WTC11 (cell line): ENCODE measurements at regions not wholly inside any gene's neighbourhood (a gene's known extent, or its start where the extent isn't known, plus 50 kb on each side); places are given as distances from the start of the nearest gene placed in this dataset.

Experiments
- ATAC-seq: fragments of 200-7000 bp; cut with Tn5 transposase; 2 replicates; pipeline ENCODE4 v1.10.0; 2021; ENCODE audit warnings: mild to moderate bottlenecking, moderate library complexity
- CTCF ChIA-PET: fragments of 300-600 bp; sonication (Branson Sonifier 250); formaldehyde crosslinking; loops from one replicate; lab custom pipeline; 2021; ENCODE audit warnings: antibody characterized with exemption; lab: Charles Lee
- POLR2A ChIA-PET: fragments of 350-600 bp; sonication (Branson Sonifier 250); formaldehyde crosslinking; loops from one replicate; lab custom pipeline; 2021; ENCODE audit warnings: antibody characterized with exemption; lab: Charles Lee
- DNase-seq: peaks from one replicate; pipeline ENCODE4 v3.0.0; 2021; ENCODE audit warnings: low spot score
- H3K27ac Mint-ChIP-seq: 2 replicates; pipeline ENCODE4 v1.8.0; 2021; ENCODE audit warnings: mixed read lengths
- H3K27me3 Mint-ChIP-seq: 2 replicates; pipeline ENCODE4 v1.8.0; 2021; ENCODE audit warnings: low read depth, mild to moderate bottlenecking, moderate library complexity, mixed read lengths
- H3K36me3 Mint-ChIP-seq: 2 replicates; pipeline ENCODE4 v1.8.0; 2021; ENCODE audit warnings: mixed read lengths
- H3K4me1 Mint-ChIP-seq: 2 replicates; pipeline ENCODE4 v1.8.0; 2022; ENCODE audit warnings: mixed read lengths
- H3K4me3 Mint-ChIP-seq: 2 replicates; pipeline ENCODE4 v1.8.0; 2021; ENCODE audit warnings: mild to moderate bottlenecking, moderate library complexity, mixed read lengths
- H3K9me3 Mint-ChIP-seq: 2 replicates; pipeline ENCODE4 v1.8.0; 2021; ENCODE audit warnings: mixed read lengths
- ATF3 ChIP-seq: sonication (generic); formaldehyde crosslinking; conservative IDR thresholded peaks from 2 replicates; pipeline ENCODE4 v1.8.1; 2022; ENCODE audit warnings: mild to moderate bottlenecking, missing genetic modification reagents
- ATF6 ChIP-seq: sonication (generic); formaldehyde crosslinking; IDR thresholded peaks from 2 replicates; pipeline ENCODE4 v1.8.1; 2023; ENCODE audit warnings: mild to moderate bottlenecking, missing genetic modification reagents
- CBFB ChIP-seq: sonication (generic); formaldehyde crosslinking; IDR thresholded peaks from 2 replicates; pipeline ENCODE4 v1.8.1; 2022; ENCODE audit warnings: mild to moderate bottlenecking, low read depth, missing genetic modification reagents
- ELF4 ChIP-seq: sonication (generic); formaldehyde crosslinking; IDR thresholded peaks from 2 replicates; pipeline ENCODE4 v1.8.1; 2022; ENCODE audit warnings: low read depth, mild to moderate bottlenecking, moderate library complexity, missing genetic modification reagents
- GTF2I ChIP-seq: fragments of 250-450 bp; sonication (Bioruptor Pico); conservative IDR thresholded peaks from 2 replicates; pipeline ENCODE4 v1.4.0; 2021; ENCODE audit warnings: mild to moderate bottlenecking
- IRF1 ChIP-seq: sonication (generic); formaldehyde crosslinking; IDR thresholded peaks from 2 replicates; pipeline ENCODE4 v1.8.0; 2023; ENCODE audit warnings: missing genetic modification reagents
- KAT7 ChIP-seq: sonication (generic); formaldehyde crosslinking; IDR thresholded peaks from 2 replicates; pipeline ENCODE4 v1.8.1; 2023; ENCODE audit warnings: missing genetic modification reagents, mild to moderate bottlenecking, borderline replicate concordance
- NFYB ChIP-seq: sonication (generic); formaldehyde crosslinking; conservative IDR thresholded peaks from 2 replicates; pipeline ENCODE4 v1.8.0; 2022; ENCODE audit warnings: low read depth, missing genetic modification reagents
- NR2C2 ChIP-seq: sonication (generic); formaldehyde crosslinking; IDR thresholded peaks from 2 replicates; pipeline ENCODE4 v1.8.0; 2022; ENCODE audit warnings: mild to moderate bottlenecking, missing genetic modification reagents
- RELA ChIP-seq: sonication (generic); formaldehyde crosslinking; IDR thresholded peaks from 2 replicates; pipeline ENCODE4 v1.8.1; 2022; ENCODE audit warnings: missing genetic modification reagents, mild to moderate bottlenecking, borderline replicate concordance
- SMAD3 ChIP-seq: sonication (generic); formaldehyde crosslinking; IDR thresholded peaks from 2 replicates; pipeline ENCODE4 v1.8.0; 2022; ENCODE audit warnings: missing genetic modification reagents, mild to moderate bottlenecking, borderline replicate concordance
- TEAD1 ChIP-seq: sonication (generic); formaldehyde crosslinking; IDR thresholded peaks from 2 replicates; pipeline ENCODE4 v1.8.0; 2022; ENCODE audit warnings: mild to moderate bottlenecking, missing genetic modification reagents
- TP53 ChIP-seq: sonication (generic); formaldehyde crosslinking; IDR thresholded peaks from 2 replicates; pipeline ENCODE4 v1.8.1; 2023; ENCODE audit warnings: mild to moderate bottlenecking, missing genetic modification reagents
- USF1 ChIP-seq: sonication (generic); formaldehyde crosslinking; IDR thresholded peaks from 2 replicates; pipeline ENCODE4 v1.8.0; 2022; ENCODE audit warnings: mild to moderate bottlenecking, missing genetic modification reagents
- ZNF219 ChIP-seq: sonication (generic); formaldehyde crosslinking; IDR thresholded peaks from 2 replicates; pipeline ENCODE4 v1.8.0; 2023; ENCODE audit warnings: missing genetic modification reagents, mild to moderate bottlenecking, borderline replicate concordance
- ZNF232 ChIP-seq: sonication (generic); formaldehyde crosslinking; IDR thresholded peaks from 2 replicates; pipeline ENCODE4 v1.8.0; 2022; ENCODE audit warnings: mild to moderate bottlenecking, missing genetic modification reagents
- ZNF425 ChIP-seq: fragments of 250-450 bp; sonication (Bioruptor Pico); conservative IDR thresholded peaks from 2 replicates; pipeline ENCODE4 v1.9.0; 2021; ENCODE audit warnings: mild to moderate bottlenecking
- ZNF532 ChIP-seq: fragments of 250-450 bp; sonication (Bioruptor Pico); IDR thresholded peaks from 2 replicates; pipeline ENCODE4 v1.9.0; 2021; ENCODE audit warnings: mild to moderate bottlenecking, borderline replicate concordance
- ZNF671 ChIP-seq: fragments of 250-450 bp; sonication (Bioruptor Pico); IDR thresholded peaks from 2 replicates; pipeline ENCODE4 v1.8.0; 2021; ENCODE audit warnings: mild to moderate bottlenecking

- H3K9me3 Mint-ChIP-seq = no peaks in the 10 kb centered on the region
- no peak overlapping the region for H3K4me3 Mint-ChIP-seq
- no peak for ATAC-seq
- POLR2A ChIA-PET = no interaction called here
- no peak overlapping the region for H3K27ac Mint-ChIP-seq
- no peak for TF ChIP-seq TP53 (CRISPR knock-in tag)
- no peak for TF ChIP-seq ELF4
- no peak for TF ChIP-seq ZNF532
- TF ChIP-seq ZNF219 (CRISPR knock-in tag) = no peak
- no peak for TF ChIP-seq USF1 (CRISPR knock-in tag)
- TF ChIP-seq ZNF671 (CRISPR knock-in tag) = no peak
- no peak for TF ChIP-seq IRF1 (CRISPR knock-in tag)
- TF ChIP-seq NFYB = no peak
- no peak for TF ChIP-seq TEAD1 (CRISPR knock-in tag)
- TF ChIP-seq RELA (CRISPR knock-in tag) = no peak
- no peak for TF ChIP-seq NR2C2 (CRISPR knock-in tag)
- no peak for TF ChIP-seq ATF6 (CRISPR knock-in tag)
- no peak for TF ChIP-seq ATF3
- no peak for TF ChIP-seq ZNF425 (CRISPR knock-in tag)
- TF ChIP-seq CBFB = no peak
- no peak for TF ChIP-seq GTF2I (CRISPR knock-in tag)
- no peak for TF ChIP-seq SMAD3 (CRISPR knock-in tag)
- TF ChIP-seq ZNF232 (CRISPR knock-in tag) = no peak
- no peak for TF ChIP-seq KAT7 (CRISPR knock-in tag)
- DNase-seq = no peak
- no peaks in the 10 kb centered on the region for H3K36me3 Mint-ChIP-seq
- H3K27me3 Mint-ChIP-seq = peaks cover 53% of the 10 kb centered on the region
- peaks cover 61% of the 10 kb centered on the region for H3K4me1 Mint-ChIP-seq
- CTCF ChIA-PET = interaction anchor here (1.6 to 2.6 kb wide), 2 partner anchors 20 to 50 kb away, joined by 7 to 12 read pairs; no protein-coding TSS in a partner anchor
Observed at GRCh38 chr11:43554148-43554473, 126.4 kb upstream of the HSD17B12 start.
